HL-60 (cell line): ENCODE measurements at regions not wholly inside any gene's neighbourhood (a gene's known extent, or its start where the extent isn't known, plus 50 kb on each side); places are given as distances from the start of the nearest gene placed in this dataset.

Source experiments
- GABPA ChIP-seq: IDR thresholded peaks from 2 replicates; pipeline ENCODE4 v1.6.1; 2012; ENCODE audit warnings: low read depth
- POLR2AphosphoS5 ChIP-seq: IDR thresholded peaks from 2 replicates; pipeline ENCODE4 v1.6.1; 2012; ENCODE audit warnings: low read depth
- SPI1 ChIP-seq: IDR thresholded peaks from 2 replicates; pipeline ENCODE4 v1.6.1; 2012; ENCODE audit warnings: low read depth, mild to moderate bottlenecking, borderline replicate concordance
- TF ChIP-seq, protein P1 (sequence below): IDR thresholded peaks from one replicate; pipeline ENCODE4 v1.5.1; 2011; ENCODE audit warnings: low read length, control low read depth, inconsistent platforms; ENCODE audit not compliant: insufficient read depth

DNA sequence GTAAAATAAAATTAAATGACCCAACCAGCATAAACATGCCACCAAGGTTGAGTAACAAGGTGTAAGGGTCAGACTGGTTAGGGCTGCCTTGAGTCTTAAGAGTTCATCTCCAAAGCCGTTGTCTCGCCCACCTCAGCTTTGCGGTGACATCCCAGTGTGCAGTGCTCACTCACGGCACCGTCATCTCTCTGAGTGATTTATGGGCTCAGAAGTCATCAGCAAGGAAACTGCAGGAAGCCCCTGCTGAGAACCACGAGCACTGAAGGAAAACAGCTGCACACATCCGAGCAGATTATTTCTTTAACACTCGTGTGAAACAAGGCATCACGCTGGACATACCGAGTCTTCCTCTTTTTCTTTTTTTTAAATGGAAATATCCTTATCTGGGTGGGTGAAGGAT, 411.1 kb downstream of the TRIML1 start:
- TF ChIP-seq, protein P1, sequence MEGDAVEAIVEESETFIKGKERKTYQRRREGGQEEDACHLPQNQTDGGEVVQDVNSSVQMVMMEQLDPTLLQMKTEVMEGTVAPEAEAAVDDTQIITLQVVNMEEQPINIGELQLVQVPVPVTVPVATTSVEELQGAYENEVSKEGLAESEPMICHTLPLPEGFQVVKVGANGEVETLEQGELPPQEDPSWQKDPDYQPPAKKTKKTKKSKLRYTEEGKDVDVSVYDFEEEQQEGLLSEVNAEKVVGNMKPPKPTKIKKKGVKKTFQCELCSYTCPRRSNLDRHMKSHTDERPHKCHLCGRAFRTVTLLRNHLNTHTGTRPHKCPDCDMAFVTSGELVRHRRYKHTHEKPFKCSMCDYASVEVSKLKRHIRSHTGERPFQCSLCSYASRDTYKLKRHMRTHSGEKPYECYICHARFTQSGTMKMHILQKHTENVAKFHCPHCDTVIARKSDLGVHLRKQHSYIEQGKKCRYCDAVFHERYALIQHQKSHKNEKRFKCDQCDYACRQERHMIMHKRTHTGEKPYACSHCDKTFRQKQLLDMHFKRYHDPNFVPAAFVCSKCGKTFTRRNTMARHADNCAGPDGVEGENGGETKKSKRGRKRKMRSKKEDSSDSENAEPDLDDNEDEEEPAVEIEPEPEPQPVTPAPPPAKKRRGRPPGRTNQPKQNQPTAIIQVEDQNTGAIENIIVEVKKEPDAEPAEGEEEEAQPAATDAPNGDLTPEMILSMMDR: no peak
- no peak for TF ChIP-seq GABPA
- TF ChIP-seq POLR2AphosphoS5: no peak
- TF ChIP-seq SPI1: no peak
